ENCODE measurements at regions not wholly inside any gene's neighbourhood (a gene's known extent, or its start where the extent isn't known, plus 50 kb on each side); places are given as distances from the start of the nearest gene placed in this dataset.
A peak's percentile ranks its signal among the peaks of the same experiment; 100 is the strongest.

- H3K27me3 Mint-ChIP-seq: no peaks in the 10 kb centered on the region
- no peaks in the 10 kb centered on the region for H3K4me1 Mint-ChIP-seq
Observed at GRCh38 chr18:67308819-67309218, 207.7 kb downstream of the DSEL start.

GRCh38 chr18:67305466-67305865, 211.1 kb downstream of the DSEL start:
- Mint-ChIP-seq H3K36me3 (ENCODE audit: low read depth) (no peaks in the 10 kb centered on the region), H3K27me3 (no peaks in the 10 kb centered on the region), H3K4me3 (no peak overlapping the region), H3K4me1 (peaks cover 2% of the 10 kb centered on the region), H3K27ac (no peak overlapping the region)
- ATAC-seq (no peak), DNase-seq (no peak)
- no peaks in the 10 kb centered on the region for H3K9me3 ChIP-seq (ENCODE audit: control insufficient read depth, low read length, poor library complexity, severe bottlenecking)

More at GRCh38 chr18:67308819-67309218, 207.7 kb downstream of the DSEL start:
- no peak for ATAC-seq
- no peaks in the 10 kb centered on the region for H3K9me3 ChIP-seq (ENCODE audit: control insufficient read depth, low read length, poor library complexity, severe bottlenecking)
- no peak for DNase-seq
- no peaks in the 10 kb centered on the region for H3K36me3 Mint-ChIP-seq (ENCODE audit: low read depth)
- no peak overlapping the region for H3K27ac Mint-ChIP-seq
- H3K4me3 Mint-ChIP-seq: no peak overlapping the region

DNA sequence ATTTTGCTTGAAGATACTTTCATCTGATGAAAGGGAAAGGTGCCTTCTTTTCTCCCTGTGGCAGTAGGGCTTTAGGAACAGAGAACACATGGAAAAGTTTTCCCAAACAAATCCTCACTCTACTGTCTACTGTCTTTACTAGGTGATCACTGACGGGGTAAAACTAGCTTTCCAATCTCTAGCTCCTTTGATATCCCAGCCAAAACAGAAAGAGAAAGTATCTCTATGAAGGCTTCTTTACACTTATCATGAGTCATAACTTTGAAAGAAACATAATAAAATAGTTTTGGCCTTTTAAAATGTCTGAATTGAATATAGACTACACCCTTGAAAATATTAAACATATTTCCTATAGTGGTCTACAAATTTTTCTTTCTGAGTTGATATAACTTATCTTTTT, 214.5 kb downstream of the DSEL start:
- H3K4me3 Mint-ChIP-seq: peak overlapping the region; percentile 53
- H3K27ac Mint-ChIP-seq: peak overlapping the region; percentile 10
- H3K36me3 Mint-ChIP-seq (ENCODE audit: low read depth): no peaks in the 10 kb centered on the region
- H3K4me1 Mint-ChIP-seq: peaks cover 2% of the 10 kb centered on the region
- no peaks in the 10 kb centered on the region for H3K9me3 ChIP-seq (ENCODE audit: control insufficient read depth, low read length, poor library complexity, severe bottlenecking)
- H3K27me3 Mint-ChIP-seq: no peaks in the 10 kb centered on the region
- ATAC-seq (no peak), DNase-seq (no peak)

- H3K27me3 Mint-ChIP-seq: no peaks in the 10 kb centered on the region
- no peaks in the 10 kb centered on the region for H3K9me3 ChIP-seq (ENCODE audit: control insufficient read depth, low read length, poor library complexity, severe bottlenecking)
- H3K4me3 Mint-ChIP-seq: no peak overlapping the region
- H3K27ac Mint-ChIP-seq: peak overlapping the region; percentile 10
- DNase-seq: no peak
- no peak for ATAC-seq
- peaks cover 2% of the 10 kb centered on the region for H3K4me1 Mint-ChIP-seq
- no peaks in the 10 kb centered on the region for H3K36me3 Mint-ChIP-seq (ENCODE audit: low read depth)
Observed at GRCh38 chr18:67301592-67301991, 214.9 kb downstream of the DSEL start.

GRCh38 chr18:67300498-67300897, 216.0 kb downstream of the DSEL start:
- H3K36me3 Mint-ChIP-seq (ENCODE audit: low read depth): no peaks in the 10 kb centered on the region
- ATAC-seq (no peak), DNase-seq (peak in 1 of 3 donors; percentile 8)
- H3K9me3 ChIP-seq (ENCODE audit: control insufficient read depth, low read length, poor library complexity, severe bottlenecking): no peaks in the 10 kb centered on the region
- no peak overlapping the region for H3K4me3 Mint-ChIP-seq
- H3K27ac Mint-ChIP-seq: no peak overlapping the region
- H3K4me1 Mint-ChIP-seq: peaks cover 2% of the 10 kb centered on the region
- H3K27me3 Mint-ChIP-seq: no peaks in the 10 kb centered on the region

GRCh38 chr18:67292814-67293213, 223.7 kb downstream of the DSEL start:
- no peaks in the 10 kb centered on the region for H3K36me3 Mint-ChIP-seq (ENCODE audit: low read depth)
- no peak for DNase-seq
- H3K4me3 Mint-ChIP-seq: no peak overlapping the region
- H3K4me1 Mint-ChIP-seq: no peaks in the 10 kb centered on the region
- no peaks in the 10 kb centered on the region for H3K27me3 Mint-ChIP-seq
- no peaks in the 10 kb centered on the region for H3K9me3 ChIP-seq (ENCODE audit: control insufficient read depth, low read length, poor library complexity, severe bottlenecking)
- ATAC-seq: no peak
- H3K27ac Mint-ChIP-seq: no peak overlapping the region

- H3K36me3 Mint-ChIP-seq (ENCODE audit: low read depth): no peaks in the 10 kb centered on the region
Observed at GRCh38 chr18:67290421-67290820, 226.1 kb downstream of the DSEL start.

GRCh38 chr18:67285583-67285982, 230.9 kb downstream of the DSEL start:
- Mint-ChIP-seq H3K27ac (no peak overlapping the region), H3K36me3 (ENCODE audit: low read depth) (no peaks in the 10 kb centered on the region), H3K4me1 (peaks cover 3% of the 10 kb centered on the region), H3K27me3 (peaks cover 6% of the 10 kb centered on the region), H3K4me3 (no peak overlapping the region)
- ATAC-seq: no peak
- H3K9me3 ChIP-seq (ENCODE audit: control insufficient read depth, low read length, poor library complexity, severe bottlenecking): no peaks in the 10 kb centered on the region
- no peak for DNase-seq

More at GRCh38 chr18:67290421-67290820, 226.1 kb downstream of the DSEL start:
- Mint-ChIP-seq H3K4me1 (no peaks in the 10 kb centered on the region), H3K27ac (no peak overlapping the region), H3K27me3 (peaks cover 6% of the 10 kb centered on the region), H3K4me3 (no peak overlapping the region)
- ATAC-seq (no peak), DNase-seq (no peak)
- no peaks in the 10 kb centered on the region for H3K9me3 ChIP-seq (ENCODE audit: control insufficient read depth, low read length, poor library complexity, severe bottlenecking)

GRCh38 chr18:67282796-67283195, 233.7 kb downstream of the DSEL start:
- DNase-seq (no peak), ATAC-seq (no peak)
- Mint-ChIP-seq H3K27ac (no peak overlapping the region), H3K4me1 (peaks cover 3% of the 10 kb centered on the region), H3K36me3 (ENCODE audit: low read depth) (no peaks in the 10 kb centered on the region), H3K27me3 (peaks cover 6% of the 10 kb centered on the region), H3K4me3 (no peak overlapping the region)
- H3K9me3 ChIP-seq (ENCODE audit: control insufficient read depth, low read length, poor library complexity, severe bottlenecking): no peaks in the 10 kb centered on the region

- Mint-ChIP-seq H3K4me1 (peaks cover 3% of the 10 kb centered on the region), H3K27ac (no peak overlapping the region), H3K27me3 (peaks cover 6% of the 10 kb centered on the region), H3K4me3 (no peak overlapping the region), H3K36me3 (ENCODE audit: low read depth) (no peaks in the 10 kb centered on the region)
- DNase-seq (no peak), ATAC-seq (no peak)
- no peaks in the 10 kb centered on the region for H3K9me3 ChIP-seq (ENCODE audit: control insufficient read depth, low read length, poor library complexity, severe bottlenecking)
Observed at GRCh38 chr18:67281746-67282145, 234.8 kb downstream of the DSEL start.

GRCh38 chr18:67280486-67281242, 235.9 kb downstream of the DSEL start:
- H3K36me3 Mint-ChIP-seq (ENCODE audit: low read depth): no peaks in the 10 kb centered on the region
- no peak for DNase-seq
- H3K27me3 Mint-ChIP-seq: no peaks in the 10 kb centered on the region
- no peaks in the 10 kb centered on the region for H3K9me3 ChIP-seq (ENCODE audit: control insufficient read depth, low read length, poor library complexity, severe bottlenecking)
- H3K4me3 Mint-ChIP-seq: no peak overlapping the region
- peaks cover 3% of the 10 kb centered on the region for H3K4me1 Mint-ChIP-seq
- H3K27ac Mint-ChIP-seq: no peak overlapping the region
- ATAC-seq: no peak

DNA sequence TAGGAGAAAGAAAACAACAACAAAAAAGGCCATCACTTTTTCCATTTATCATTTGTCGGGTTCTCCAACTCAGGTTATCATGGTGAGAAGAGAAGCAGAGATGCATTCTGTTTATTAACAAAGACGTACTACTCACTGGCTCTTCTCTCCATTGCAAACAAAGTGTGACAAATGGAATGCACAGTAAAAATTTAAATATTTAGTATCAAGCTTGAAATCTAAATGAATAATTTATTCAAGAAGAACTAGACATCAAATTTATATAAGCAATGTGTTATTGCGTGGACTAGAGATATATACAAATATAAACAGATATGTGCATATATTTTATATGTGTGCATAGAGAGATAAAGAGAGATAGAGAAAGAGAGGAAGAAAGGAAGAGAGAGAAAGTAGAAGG, 236.5 kb downstream of the DSEL start:
- no peaks in the 10 kb centered on the region for H3K27me3 Mint-ChIP-seq
- DNase-seq: no peak
- H3K36me3 Mint-ChIP-seq (ENCODE audit: low read depth): no peaks in the 10 kb centered on the region
- no peaks in the 10 kb centered on the region for H3K9me3 ChIP-seq (ENCODE audit: control insufficient read depth, low read length, poor library complexity, severe bottlenecking)
- no peak overlapping the region for H3K27ac Mint-ChIP-seq
- ATAC-seq: no peak
- peaks cover 3% of the 10 kb centered on the region for H3K4me1 Mint-ChIP-seq
- H3K4me3 Mint-ChIP-seq: no peak overlapping the region

GRCh38 chr18:67278984-67279383, 237.5 kb downstream of the DSEL start:
- Mint-ChIP-seq H3K4me3 (no peak overlapping the region), H3K36me3 (ENCODE audit: low read depth) (no peaks in the 10 kb centered on the region), H3K27ac (no peak overlapping the region), H3K4me1 (peaks cover 3% of the 10 kb centered on the region), H3K27me3 (no peaks in the 10 kb centered on the region)
- no peaks in the 10 kb centered on the region for H3K9me3 ChIP-seq (ENCODE audit: control insufficient read depth, low read length, poor library complexity, severe bottlenecking)
- ATAC-seq: no peak
- DNase-seq: no peak

DNA sequence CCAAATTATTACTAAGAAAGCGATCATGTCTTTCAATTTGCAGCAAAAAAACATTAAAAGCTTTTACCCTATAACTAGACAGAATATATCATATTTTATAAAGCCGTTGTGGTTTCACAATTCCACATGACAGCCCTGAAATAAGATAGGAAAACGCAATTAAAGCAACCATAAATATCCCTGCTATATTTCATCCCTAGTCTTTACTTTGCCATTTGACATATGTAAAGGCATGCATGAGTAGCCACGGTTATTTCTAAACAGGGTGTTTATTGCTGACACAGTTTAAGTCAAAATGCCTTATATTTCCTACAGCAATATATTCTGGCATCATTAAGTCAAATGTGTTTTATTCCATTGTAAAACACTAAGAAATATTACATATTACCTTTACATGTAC, 239.9 kb downstream of the DSEL start:
- ATAC-seq (no peak), DNase-seq (no peak)
- no peaks in the 10 kb centered on the region for H3K27me3 Mint-ChIP-seq
- no peak overlapping the region for H3K27ac Mint-ChIP-seq
- no peaks in the 10 kb centered on the region for H3K36me3 Mint-ChIP-seq (ENCODE audit: low read depth)
- no peak overlapping the region for H3K4me3 Mint-ChIP-seq
- H3K4me1 Mint-ChIP-seq: peaks cover 16% of the 10 kb centered on the region
- H3K9me3 ChIP-seq (ENCODE audit: control insufficient read depth, low read length, poor library complexity, severe bottlenecking): no peaks in the 10 kb centered on the region
